GM10248 (cell line): ENCODE measurements at regions not wholly inside any gene's neighbourhood (a gene's known extent, or its start where the extent isn't known, plus 50 kb on each side); places are given as distances from the start of the nearest gene placed in this dataset.

Experiments
- CTCF ChIA-PET: fragments of 300-600 bp; sonication (Branson Sonifier 250); formaldehyde crosslinking; extraction: SDS; loops from one replicate; lab custom pipeline; 2021; ENCODE audit warnings: antibody characterized with exemption; lab: Yijun Ruan, JAX
- POLR2A ChIA-PET: fragments of 350-650 bp; sonication (Branson Sonifier 250); formaldehyde crosslinking; extraction: SDS; loops from one replicate; lab custom pipeline; 2020; ENCODE audit warnings: antibody characterized with exemption; lab: Yijun Ruan, JAX
- DNase-seq: peaks from one replicate; pipeline ENCODE4 v3.0.0; 2012; ENCODE audit errors: extremely low spot score
- TF ChIP-seq, protein P1 (sequence below): IDR thresholded peaks from 2 replicates; pipeline ENCODE4 v1.5.1; 2012; ENCODE audit warnings: mild to moderate bottlenecking, low read depth; ENCODE audit errors: extremely low read depth, missing control alignments, control extremely low read depth

DNA sequence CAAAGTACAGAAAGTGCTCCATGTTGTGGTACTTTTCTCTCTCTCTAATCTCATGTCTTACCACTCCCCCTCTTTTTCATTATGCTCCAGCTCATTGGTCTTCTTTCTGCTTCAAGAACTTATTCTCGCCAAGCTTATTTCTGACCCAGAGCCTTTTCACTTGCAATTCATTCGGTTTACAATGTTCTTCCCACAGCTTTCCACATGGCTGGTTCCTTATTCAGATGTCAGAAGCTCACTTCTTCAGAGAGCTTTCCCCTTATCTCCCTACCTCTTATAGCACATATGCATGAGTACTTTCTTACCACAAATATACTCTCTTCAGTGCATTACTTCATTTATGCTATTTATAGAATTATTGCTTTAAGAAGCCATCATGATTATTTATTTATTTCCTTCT is 338.8 kb upstream of the ATP10B start:
- ChIA-PET CTCF (no interaction called here), POLR2A (no interaction called here)
- TF ChIP-seq, protein P1, sequence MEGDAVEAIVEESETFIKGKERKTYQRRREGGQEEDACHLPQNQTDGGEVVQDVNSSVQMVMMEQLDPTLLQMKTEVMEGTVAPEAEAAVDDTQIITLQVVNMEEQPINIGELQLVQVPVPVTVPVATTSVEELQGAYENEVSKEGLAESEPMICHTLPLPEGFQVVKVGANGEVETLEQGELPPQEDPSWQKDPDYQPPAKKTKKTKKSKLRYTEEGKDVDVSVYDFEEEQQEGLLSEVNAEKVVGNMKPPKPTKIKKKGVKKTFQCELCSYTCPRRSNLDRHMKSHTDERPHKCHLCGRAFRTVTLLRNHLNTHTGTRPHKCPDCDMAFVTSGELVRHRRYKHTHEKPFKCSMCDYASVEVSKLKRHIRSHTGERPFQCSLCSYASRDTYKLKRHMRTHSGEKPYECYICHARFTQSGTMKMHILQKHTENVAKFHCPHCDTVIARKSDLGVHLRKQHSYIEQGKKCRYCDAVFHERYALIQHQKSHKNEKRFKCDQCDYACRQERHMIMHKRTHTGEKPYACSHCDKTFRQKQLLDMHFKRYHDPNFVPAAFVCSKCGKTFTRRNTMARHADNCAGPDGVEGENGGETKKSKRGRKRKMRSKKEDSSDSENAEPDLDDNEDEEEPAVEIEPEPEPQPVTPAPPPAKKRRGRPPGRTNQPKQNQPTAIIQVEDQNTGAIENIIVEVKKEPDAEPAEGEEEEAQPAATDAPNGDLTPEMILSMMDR, result no peak
- no peak for DNase-seq

DNA sequence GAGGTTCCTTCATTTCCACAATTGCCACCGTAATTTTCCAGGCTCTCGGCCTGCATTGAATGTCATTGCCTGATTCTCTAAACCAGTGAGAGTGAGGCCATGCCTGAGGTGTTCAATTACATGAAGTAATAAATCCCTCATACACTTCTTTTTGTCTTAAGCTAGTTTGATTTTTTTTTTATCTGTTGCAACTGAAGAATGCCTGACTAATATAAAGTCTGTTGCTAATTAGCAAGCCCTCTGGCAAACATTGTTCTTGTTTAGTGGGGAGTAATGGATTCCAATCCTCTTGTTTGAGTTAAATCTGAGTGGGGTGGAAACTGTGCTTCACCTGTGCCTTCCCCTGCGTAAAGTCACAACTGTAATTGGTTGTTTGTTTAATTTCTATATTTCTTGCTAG is 338.1 kb upstream of the ATP10B start:
- ChIA-PET CTCF (no interaction called here), POLR2A (no interaction called here)
- DNase-seq, result no peak
- TF ChIP-seq, protein P1, result no peak

DNA sequence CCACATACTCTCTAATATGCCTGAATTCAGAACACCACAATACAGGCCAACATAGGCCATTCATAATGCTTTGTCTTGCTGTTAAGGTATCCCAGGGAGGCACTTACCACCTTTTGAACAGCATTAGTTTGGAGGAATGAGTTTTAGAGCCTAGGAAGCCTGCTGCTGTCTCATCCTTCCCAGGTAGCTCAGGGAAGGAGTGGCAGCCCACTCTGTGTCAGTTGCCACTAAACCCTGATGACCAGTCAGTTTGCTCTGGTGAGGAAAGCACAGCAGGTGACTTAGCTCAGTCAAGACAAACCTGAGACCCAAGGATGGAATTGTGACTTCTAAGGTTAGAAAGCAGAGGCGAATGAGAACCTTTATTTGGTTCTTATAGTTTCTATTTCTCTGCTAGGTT is 337.4 kb upstream of the ATP10B start:
- no peak for DNase-seq
- CTCF ChIA-PET, result no interaction called here

DNA sequence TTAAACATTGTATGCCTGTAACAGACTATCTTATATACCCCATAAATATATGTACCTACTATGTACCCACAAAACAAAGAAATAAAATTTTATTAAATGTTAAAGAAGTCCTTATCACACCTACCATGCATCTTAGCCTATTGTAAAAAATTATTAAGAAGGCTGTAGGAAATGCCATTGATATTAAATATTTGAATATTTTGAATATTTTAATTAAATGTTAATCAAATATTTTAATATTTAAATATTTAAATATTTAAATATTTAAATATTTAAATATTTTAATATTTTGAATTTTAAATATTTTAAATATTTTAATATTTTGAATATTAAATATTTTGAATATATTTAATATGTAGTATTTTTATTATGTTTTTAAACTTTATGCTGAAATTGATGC is 331.5 kb upstream of the ATP10B start:
- no peak for DNase-seq
- ChIA-PET CTCF (no interaction called here), POLR2A (no interaction called here)
- TF ChIP-seq, protein P1, result no peak

More for the DNA sequence above, 337.4 kb upstream of the ATP10B start:
- POLR2A ChIA-PET, result no interaction called here
- TF ChIP-seq, protein P1, result no peak

DNA sequence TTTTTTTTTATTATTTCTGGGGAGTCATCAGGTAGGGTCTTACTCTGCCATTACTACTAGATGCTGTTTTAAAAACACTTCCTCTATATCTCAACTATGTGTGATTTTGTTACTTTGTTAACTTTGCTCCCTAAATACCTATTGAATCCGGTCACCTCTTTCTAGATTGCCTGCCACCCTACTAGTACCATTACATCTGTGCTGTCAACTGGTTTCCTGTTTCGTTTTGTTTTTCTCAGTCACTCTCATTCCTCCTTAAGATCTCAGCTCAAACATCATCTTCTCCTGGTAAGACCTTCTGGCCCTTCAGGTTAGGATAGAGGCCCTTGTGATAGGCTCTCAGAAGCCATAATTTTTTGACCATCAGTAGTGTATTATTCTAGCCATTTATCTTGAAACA is 324.2 kb upstream of the ATP10B start:
- ChIA-PET POLR2A (no interaction called here), CTCF (no interaction called here)
- TF ChIP-seq, protein P1, result no peak
- no peak for DNase-seq

DNA sequence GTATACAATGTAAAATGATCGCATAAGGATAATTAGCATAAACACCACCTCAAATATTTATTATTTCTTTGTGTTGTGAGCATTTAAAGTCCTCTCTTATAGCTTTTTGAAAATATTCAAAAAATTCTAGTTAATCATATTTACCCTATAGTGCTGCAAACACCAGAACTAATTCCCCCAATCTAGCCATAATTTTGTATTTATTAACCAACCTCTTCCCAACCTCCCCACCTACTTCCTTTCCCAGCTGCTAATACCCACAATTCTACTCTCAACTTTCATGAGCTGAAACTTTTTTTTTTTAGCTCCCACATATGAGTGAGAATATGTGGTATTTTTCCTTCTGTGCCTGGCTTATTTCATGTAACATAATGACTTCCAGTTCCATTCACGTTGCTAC is 317.8 kb upstream of the ATP10B start:
- CTCF ChIA-PET, result interaction anchor here (1.4 to 2.2 kb wide), 2 partner anchors 10 to 12 kb away, joined by 3 to 5 read pairs; no protein-coding TSS in a partner anchor
- TF ChIP-seq, protein P1, result no peak
- POLR2A ChIA-PET, result no interaction called here
- DNase-seq, result no peak
